GM12874 (cell line): ENCODE measurements at regions not wholly inside any gene's neighbourhood (a gene's known extent, or its start where the extent isn't known, plus 50 kb on each side); places are given as distances from the start of the nearest gene placed in this dataset.

Experiments
- CTCF ChIP-seq: IDR thresholded peaks from 2 replicates; pipeline ENCODE4 v1.5.1; 2011; ENCODE audit warnings: low read depth, mild to moderate bottlenecking, control low read depth, low read length, moderate library complexity; ENCODE audit not compliant: insufficient read depth

DNA sequence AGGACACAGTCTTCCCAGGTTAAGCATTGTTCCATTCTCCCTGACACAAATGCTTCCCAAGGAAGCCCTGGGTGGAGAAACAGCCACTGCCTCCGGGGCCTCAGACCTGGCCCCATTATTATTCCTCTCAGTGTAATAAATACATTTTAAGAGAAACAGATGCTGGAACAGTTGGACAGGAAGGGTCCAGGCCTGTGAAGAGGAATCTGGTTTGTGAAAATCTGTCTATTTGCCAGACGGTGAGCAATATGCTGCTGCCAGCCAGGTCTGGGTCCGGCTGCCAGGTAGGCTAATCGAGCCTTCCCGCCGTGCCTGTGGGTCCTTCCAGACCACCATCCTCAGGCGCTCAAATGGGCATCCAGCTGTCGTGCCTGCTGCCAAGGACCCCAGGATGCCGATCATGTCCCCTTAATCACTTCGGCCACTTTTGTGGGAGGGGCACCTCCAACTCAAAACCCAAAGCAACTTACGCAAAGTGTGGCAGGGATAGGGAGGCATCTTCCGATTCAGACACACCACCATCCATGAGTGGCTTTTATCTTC, 528.4 kb downstream of the MIAT start:
- no peak for TF ChIP-seq CTCF

DNA sequence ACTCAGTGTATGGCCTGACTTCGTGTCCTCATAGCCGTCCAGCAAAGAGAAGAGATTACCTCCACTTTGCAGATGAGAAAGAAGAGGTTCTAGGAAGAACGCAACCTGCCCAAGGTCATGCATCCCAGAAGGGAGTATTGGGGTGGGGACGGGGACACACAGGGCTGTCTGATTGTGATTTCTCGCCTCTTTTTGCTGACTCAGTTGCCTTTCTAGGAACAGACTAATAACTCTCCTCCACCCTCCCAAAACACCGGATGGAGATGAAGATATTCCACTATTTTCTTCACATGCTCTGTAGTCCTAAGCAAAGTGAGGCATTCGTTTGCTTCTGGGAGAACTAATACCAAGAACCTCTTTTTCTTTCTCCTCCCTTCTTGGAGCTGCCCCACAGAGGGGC, 529.3 kb downstream of the MIAT start:
- TF ChIP-seq CTCF = no peak

GRCh38 chr22:27192135-27192829, 534.9 kb downstream of the MIAT start:
- no peak for TF ChIP-seq CTCF

DNA sequence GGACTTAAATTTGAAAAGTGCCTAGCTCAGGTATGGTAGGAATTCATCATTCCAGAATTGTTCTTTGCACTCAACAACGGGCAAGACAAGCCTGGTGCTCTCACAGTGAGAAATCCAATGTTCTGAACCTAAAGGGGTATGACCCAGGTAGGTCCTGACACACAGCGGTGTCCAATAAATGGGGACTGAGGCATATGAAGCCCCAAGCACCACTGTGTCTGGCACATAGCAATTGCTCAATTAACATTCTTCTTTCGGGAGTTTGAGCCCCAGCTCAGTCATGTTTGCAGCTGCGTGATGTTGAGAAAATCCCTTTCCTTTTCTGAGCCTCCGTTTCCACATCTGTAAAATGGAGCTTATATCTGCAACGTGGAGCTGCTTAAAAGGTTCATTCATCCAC, 535.8 kb downstream of the MIAT start:
- TF ChIP-seq CTCF = no peak

DNA sequence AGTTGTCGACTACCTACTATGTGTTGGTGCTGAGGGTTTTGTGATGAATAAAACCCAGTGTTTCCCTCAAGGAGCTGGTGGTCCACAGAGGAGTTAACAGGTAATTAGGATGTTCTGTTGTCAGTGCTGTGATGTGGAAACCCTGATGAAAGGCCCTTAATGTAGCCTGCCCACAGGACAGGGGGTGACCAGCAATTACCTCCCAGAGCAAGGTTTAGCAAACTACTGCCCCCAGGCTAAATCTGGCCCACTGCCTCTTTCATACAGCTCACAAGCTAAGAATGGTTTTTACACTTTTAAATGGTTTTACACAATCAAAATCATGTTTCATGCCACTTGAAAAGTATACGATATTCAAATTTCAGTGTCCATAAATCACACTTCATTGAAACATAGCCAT, 536.2 kb downstream of the MIAT start:
- no peak for TF ChIP-seq CTCF

GRCh38 chr22:27194096-27194748, 536.8 kb downstream of the MIAT start:
- TF ChIP-seq CTCF = no peak

- no peak for TF ChIP-seq CTCF
Observed at GRCh38 chr22:27195094-27195493, 537.7 kb downstream of the MIAT start.
